CD4-positive, alpha-beta T cell treated with Interleukin-4 for 1 hour (primary cell): ENCODE measurements at regions not wholly inside any gene's neighbourhood (a gene's known extent, or its start where the extent isn't known, plus 50 kb on each side); places are given as distances from the start of the nearest gene placed in this dataset.
"Not testable (repeated sequence)": the region's sequence is repeated elsewhere in the genome, so short reads cannot be mapped to it uniquely, and the experiment has no call there.

ENCODE experiments used
- DNase-seq, 2 donors: peaks; one replicate each; pipeline ENCODE4 v3.0.0-alpha.2; 2020 to 2022

- no peak for DNase-seq
Observed at GRCh38 chr7:55261386-55261770, 103.8 kb upstream of the LANCL2 start.

- not testable (repeated sequence) for DNase-seq
Observed at GRCh38 chr7:55265328-55265727, 99.8 kb upstream of the LANCL2 start.

GRCh38 chr7:55265836-55266642 is 99.1 kb upstream of the LANCL2 start:
- no peak for DNase-seq

GRCh38 chr7:55271069-55271626 is 94.0 kb upstream of the LANCL2 start:
- DNase-seq = no peak

- no peak for DNase-seq
Observed at GRCh38 chr7:55271661-55272060, 93.5 kb upstream of the LANCL2 start.

- DNase-seq = no peak
Observed at GRCh38 chr7:55272328-55272727, 92.8 kb upstream of the LANCL2 start.

GRCh38 chr7:55273186-55273980 is 91.8 kb upstream of the LANCL2 start:
- DNase-seq = no peak

- no peak for DNase-seq
Observed at GRCh38 chr7:55274156-55274555, 91.0 kb upstream of the LANCL2 start.

- no peak for DNase-seq
Observed at GRCh38 chr7:55275291-55276200, 89.6 kb upstream of the LANCL2 start.

- no peak for DNase-seq
Observed at GRCh38 chr7:55276572-55277295, 88.4 kb upstream of the LANCL2 start.

GRCh38 chr7:55277916-55278315 is 87.2 kb upstream of the LANCL2 start:
- DNase-seq = no peak

GRCh38 chr7:55278321-55278720 is 86.8 kb upstream of the LANCL2 start:
- DNase-seq = no peak

- no peak for DNase-seq
Observed at GRCh38 chr7:55279080-55279845, 85.9 kb upstream of the LANCL2 start.

- peak; percentile 53 to 76 for DNase-seq
Observed at GRCh38 chr7:55280031-55280454, 85.1 kb upstream of the LANCL2 start.

GRCh38 chr7:55285665-55286064 is 79.5 kb upstream of the LANCL2 start:
- DNase-seq = no peak

GRCh38 chr7:55286666-55287065 is 78.5 kb upstream of the LANCL2 start:
- no peak for DNase-seq

- DNase-seq = peak in 1 of 2 donors; percentile 10
Observed at GRCh38 chr7:55288070-55288824, 76.9 kb upstream of the LANCL2 start.

- no peak for DNase-seq
Observed at GRCh38 chr7:55296070-55296469, 69.1 kb upstream of the LANCL2 start.

GRCh38 chr7:55299273-55299967 is 65.7 kb upstream of the LANCL2 start:
- DNase-seq = no peak

- DNase-seq = no peak
Observed at GRCh38 chr7:55303220-55303619, 61.9 kb upstream of the LANCL2 start.
